Common myeloid progenitor, CD34-positive (primary cell): ENCODE measurements at regions not wholly inside any gene's neighbourhood (a gene's known extent, or its start where the extent isn't known, plus 50 kb on each side); places are given as distances from the start of the nearest gene placed in this dataset.

Source experiments
- CTCF ChIA-PET: fragments of 350-600 bp; sonication (Branson Sonifier 250); formaldehyde crosslinking; loops from one replicate; lab custom pipeline; 2021; ENCODE audit warnings: antibody characterized with exemption; lab: Charles Lee
- POLR2A ChIA-PET: fragments of 350-600 bp; sonication (Branson Sonifier 250); formaldehyde crosslinking; loops from one replicate; lab custom pipeline; 2021; ENCODE audit warnings: antibody characterized with exemption; lab: Charles Lee
- DNase-seq, 3 donors: peaks; one replicate each; pipeline versions ENCODE4 v3.0.0 to v3.0.0-alpha.2; 2013
- H3K27ac ChIP-seq, 2 experiments: 1 replicate in 1 of 2; 2 replicates in 1 of 2; pipeline ENCODE4 v1.7.0; 2013; ENCODE audit warnings: inconsistent platforms in 2 of 2, low read length in 2 of 2, mild to moderate bottlenecking in 2 of 2, low read depth in 1 of 2, moderate library complexity in 1 of 2; ENCODE audit not compliant: severe bottlenecking in 2 of 2, insufficient read depth in 1 of 2, poor library complexity in 1 of 2
- H3K27me3 ChIP-seq, 5 experiments: replicated peaks in 2 of 5; 1 replicate in 3 of 5; 2 replicates in 2 of 5; pipeline versions ENCODE4 v1.6.1 to v1.7.0; 2013; ENCODE audit warnings: low read length in 4 of 5, mild to moderate bottlenecking in 2 of 5, moderate library complexity in 2 of 5, inconsistent platforms in 1 of 5; ENCODE audit not compliant: insufficient read depth in 5 of 5, control insufficient read depth in 4 of 5
- H3K36me3 ChIP-seq, 4 experiments: 1 replicate in 2 of 4; 2 replicates in 2 of 4; pipeline versions ENCODE4 v1.6.1 to v1.7.0; 2013; ENCODE audit warnings: low read length in 3 of 4, control low read depth in 1 of 4, mild to moderate bottlenecking in 1 of 4; ENCODE audit not compliant: control insufficient read depth in 4 of 4, insufficient read depth in 4 of 4
- H3K4me1 ChIP-seq, 4 experiments: 1 replicate in 3 of 4; 2 replicates in 1 of 4; pipeline versions ENCODE4 v1.6.1 to v1.7.1; 2013; ENCODE audit warnings: low read length in 3 of 4, mild to moderate bottlenecking in 3 of 4, control low read depth in 1 of 4, inconsistent platforms in 1 of 4, moderate library complexity in 1 of 4; ENCODE audit not compliant: control insufficient read depth in 4 of 4, insufficient read depth in 4 of 4; ENCODE audit errors: control extremely low read depth in 1 of 4
- H3K4me3 ChIP-seq, 7 experiments: 1 replicate in 4 of 7; 2 replicates in 3 of 7; pipeline versions ENCODE4 v1.5.1 to v1.7.0; 2013; ENCODE audit warnings: mild to moderate bottlenecking in 7 of 7, low read length in 6 of 7, moderate library complexity in 6 of 7, inconsistent platforms in 2 of 7, low read depth in 2 of 7, control low read depth in 1 of 7; ENCODE audit not compliant: insufficient read depth in 4 of 7, control insufficient read depth in 1 of 7; ENCODE audit errors: extremely low read depth in 1 of 7
- H3K9me3 ChIP-seq, 5 experiments: 1 replicate in 4 of 5; 2 replicates in 1 of 5; pipeline versions ENCODE4 v1.6.1 to v1.7.1; 2013; ENCODE audit warnings: low read length in 4 of 5, mild to moderate bottlenecking in 2 of 5, inconsistent platforms in 1 of 5, low read depth in 1 of 5, moderate library complexity in 1 of 5; ENCODE audit not compliant: control insufficient read depth in 4 of 5, insufficient read depth in 2 of 5; ENCODE audit errors: control extremely low read depth in 1 of 5
- WGBS: methylation state at CpG from one replicate; pipeline ENCODE4 v1.1.5; 2013; ENCODE audit not compliant: insufficient coverage; 5-methylcytosine and 5-hydroxymethylcytosine counted together

- no peaks in the 10 kb centered on the region for H3K36me3 ChIP-seq
- WGBS = 67% methylated on average over 2 of the region's 2 CpGs
- H3K27ac ChIP-seq = no peak overlapping the region
- ChIA-PET CTCF (no interaction called here), POLR2A (no interaction called here)
- DNase-seq = no peak
- no peaks in the 10 kb centered on the region for H3K4me1 ChIP-seq
- no peaks in the 10 kb centered on the region for H3K27me3 ChIP-seq
- H3K9me3 ChIP-seq = peaks cover 0 to 5% (median 0%) of the 10 kb centered on the region in 5 experiments
- no peak overlapping the region for H3K4me3 ChIP-seq
Observed at GRCh38 chr3:111392894-111393398, 149.1 kb upstream of the CD96 start.

- Histone ChIP-seq H3K36me3 (no peaks in the 10 kb centered on the region), H3K27me3 (peaks cover 0 to 1% (median 0%) of the 10 kb centered on the region in 5 experiments), H3K27ac (no peak overlapping the region), H3K9me3 (no peaks in the 10 kb centered on the region), H3K4me3 (no peak overlapping the region), H3K4me1 (no peaks in the 10 kb centered on the region)
- POLR2A ChIA-PET = no interaction called here
- CTCF ChIA-PET = no interaction called here
- 93% methylated on average over 4 of the region's 4 CpGs for WGBS
- DNase-seq = no peak
Observed at GRCh38 chr3:111412656-111413055, 129.3 kb upstream of the CD96 start.

- ChIA-PET POLR2A (no interaction called here), CTCF (no interaction called here)
Observed at GRCh38 chr3:111414531-111414930, 127.5 kb upstream of the CD96 start.

GRCh38 chr3:111415018-111415417 is 127.0 kb upstream of the CD96 start:
- DNase-seq = no peak
- Histone ChIP-seq H3K27me3 (peaks cover 0 to 1% (median 0%) of the 10 kb centered on the region in 5 experiments), H3K4me1 (no peaks in the 10 kb centered on the region), H3K4me3 (no peak overlapping the region), H3K27ac (no peak overlapping the region), H3K9me3 (no peaks in the 10 kb centered on the region), H3K36me3 (no peaks in the 10 kb centered on the region)
- CTCF ChIA-PET = no interaction called here
- POLR2A ChIA-PET = no interaction called here

More at GRCh38 chr3:111414531-111414930, 127.5 kb upstream of the CD96 start:
- Histone ChIP-seq H3K36me3 (no peaks in the 10 kb centered on the region), H3K4me1 (no peaks in the 10 kb centered on the region), H3K27ac (no peak overlapping the region), H3K4me3 (no peak overlapping the region), H3K9me3 (no peaks in the 10 kb centered on the region), H3K27me3 (peaks cover 0 to 1% (median 0%) of the 10 kb centered on the region in 5 experiments)
- DNase-seq = no peak

GRCh38 chr3:111418391-111418790 is 123.6 kb upstream of the CD96 start:
- no peaks in the 10 kb centered on the region for H3K4me1 ChIP-seq
- peak in 2 of 3 donors; percentile 0 to 11 for DNase-seq
- ChIA-PET POLR2A (no interaction called here), CTCF (no interaction called here)
- H3K27me3 ChIP-seq = peaks cover 0 to 1% (median 0%) of the 10 kb centered on the region in 5 experiments
- no peak overlapping the region for H3K27ac ChIP-seq
- WGBS = no CpG with 5 or more reads among the region's 1 CpG
- no peaks in the 10 kb centered on the region for H3K36me3 ChIP-seq
- H3K4me3 ChIP-seq = no peak overlapping the region
- no peaks in the 10 kb centered on the region for H3K9me3 ChIP-seq

- Histone ChIP-seq H3K36me3 (no peaks in the 10 kb centered on the region), H3K27me3 (no peaks in the 10 kb centered on the region), H3K9me3 (peaks cover 0 to 2% (median 0%) of the 10 kb centered on the region in 5 experiments), H3K4me1 (no peaks in the 10 kb centered on the region), H3K4me3 (no peak overlapping the region), H3K27ac (no peak overlapping the region)
- ChIA-PET POLR2A (no interaction called here), CTCF (no interaction called here)
- no peak for DNase-seq
Observed at GRCh38 chr3:111428301-111428700, 113.7 kb upstream of the CD96 start.

GRCh38 chr3:111434941-111435622 is 106.9 kb upstream of the CD96 start:
- no peaks in the 10 kb centered on the region for H3K4me1 ChIP-seq
- H3K27ac ChIP-seq = no peak overlapping the region
- no peaks in the 10 kb centered on the region for H3K9me3 ChIP-seq
- H3K4me3 ChIP-seq = no peak overlapping the region
- no peaks in the 10 kb centered on the region for H3K36me3 ChIP-seq
- POLR2A ChIA-PET = no interaction called here
- H3K27me3 ChIP-seq = no peaks in the 10 kb centered on the region
- CTCF ChIA-PET = interaction anchor here (1.3 kb wide), 1 partner anchor 18 kb away, joined by 5 read pairs; no protein-coding TSS in a partner anchor
- WGBS = no CpG with 5 or more reads among the region's 3 CpGs
- DNase-seq = no peak
